ENCODE measurements at regions not wholly inside any gene's neighbourhood (a gene's known extent, or its start where the extent isn't known, plus 50 kb on each side); places are given as distances from the start of the nearest gene placed in this dataset.

DNA sequence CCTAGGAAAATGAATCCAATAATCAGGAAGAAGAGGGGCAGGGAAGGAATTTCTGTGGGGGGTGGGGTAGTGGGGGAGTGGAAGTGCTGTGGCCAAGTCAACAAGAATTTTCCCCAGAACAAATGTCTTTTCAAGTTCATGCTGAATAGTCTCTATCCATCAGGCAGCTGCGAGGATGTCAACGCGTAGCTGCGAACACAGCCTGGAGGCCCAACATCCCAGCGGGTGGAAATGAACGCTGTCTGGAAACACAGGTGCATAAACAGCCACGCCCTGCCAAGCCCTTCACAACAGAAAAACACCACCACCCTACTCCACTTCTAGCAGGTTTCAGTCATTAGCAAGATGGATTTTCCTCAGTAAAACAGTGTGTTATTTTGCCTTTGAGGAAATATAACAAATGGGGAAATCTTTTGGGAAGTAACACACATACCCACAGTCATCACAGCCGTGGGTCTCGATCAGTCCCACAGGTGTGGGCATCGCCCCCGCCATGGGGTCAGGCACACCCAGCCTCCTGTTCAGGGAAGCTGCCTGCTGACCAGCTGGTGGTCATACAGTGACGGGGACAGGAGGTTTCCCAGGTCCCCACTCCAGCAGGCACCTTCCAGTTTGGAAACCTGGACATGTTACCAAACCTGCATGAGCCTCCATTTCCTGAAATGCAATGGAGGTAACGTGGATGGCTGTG lies 112.1 kb upstream of the THBS2 start:
- dilution Hi-C loops (cut with MboI; ENCODE audit: extremely low pct_ligation_motif_present, low sequenced_read_pairs): no loop called here
- Histone ChIP-seq H3K27me3 (ENCODE audit: control insufficient read depth, extremely low read depth, insufficient read depth, low read length) (no peaks in the 10 kb centered on the region), H3K27ac (ENCODE audit: control insufficient read depth, insufficient read depth, low read length) (no peak overlapping the region), H3K9me1 (ENCODE audit: control insufficient read depth, extremely low read depth, insufficient read depth, low read length) (no peaks in the 10 kb centered on the region), H3K9ac (ENCODE audit: control insufficient read depth, extremely low read depth, insufficient read depth, low read length) (no peak overlapping the region), H4K20me1 (ENCODE audit: control insufficient read depth, extremely low read depth, insufficient read depth, low read length) (no peaks in the 10 kb centered on the region), H3K4me2 (ENCODE audit: control insufficient read depth, extremely low read depth, insufficient read depth, low read depth, low read length) (no peak overlapping the region), H3K9me3 (ENCODE audit: control insufficient read depth, low read depth, low read length) (no peaks in the 10 kb centered on the region), H3K4me3 (ENCODE audit: control insufficient read depth in 2 of 3, extremely low read depth in 1 of 3, insufficient read depth in 2 of 3, low read depth in 1 of 3, low read length in 3 of 3) (no peak overlapping the region), H3K36me3 (ENCODE audit: control insufficient read depth in 2 of 2, extremely low read depth in 1 of 2, insufficient read depth in 2 of 2, low read length in 2 of 2) (no peaks in the 10 kb centered on the region), H2AFZ (ENCODE audit: control insufficient read depth, low read length) (no peak overlapping the region), H3K4me1 (ENCODE audit: control insufficient read depth, extremely low read depth, insufficient read depth, low read length) (peaks cover 15% of the 10 kb centered on the region), H3K79me2 (ENCODE audit: control insufficient read depth, insufficient read depth, low read length) (no peaks in the 10 kb centered on the region)
- no peak for FAIRE-seq
- TF ChIP-seq, protein P1, sequence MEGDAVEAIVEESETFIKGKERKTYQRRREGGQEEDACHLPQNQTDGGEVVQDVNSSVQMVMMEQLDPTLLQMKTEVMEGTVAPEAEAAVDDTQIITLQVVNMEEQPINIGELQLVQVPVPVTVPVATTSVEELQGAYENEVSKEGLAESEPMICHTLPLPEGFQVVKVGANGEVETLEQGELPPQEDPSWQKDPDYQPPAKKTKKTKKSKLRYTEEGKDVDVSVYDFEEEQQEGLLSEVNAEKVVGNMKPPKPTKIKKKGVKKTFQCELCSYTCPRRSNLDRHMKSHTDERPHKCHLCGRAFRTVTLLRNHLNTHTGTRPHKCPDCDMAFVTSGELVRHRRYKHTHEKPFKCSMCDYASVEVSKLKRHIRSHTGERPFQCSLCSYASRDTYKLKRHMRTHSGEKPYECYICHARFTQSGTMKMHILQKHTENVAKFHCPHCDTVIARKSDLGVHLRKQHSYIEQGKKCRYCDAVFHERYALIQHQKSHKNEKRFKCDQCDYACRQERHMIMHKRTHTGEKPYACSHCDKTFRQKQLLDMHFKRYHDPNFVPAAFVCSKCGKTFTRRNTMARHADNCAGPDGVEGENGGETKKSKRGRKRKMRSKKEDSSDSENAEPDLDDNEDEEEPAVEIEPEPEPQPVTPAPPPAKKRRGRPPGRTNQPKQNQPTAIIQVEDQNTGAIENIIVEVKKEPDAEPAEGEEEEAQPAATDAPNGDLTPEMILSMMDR (optimal IDR thresholded peaks at IDR 0.05 in 1 of 3, IDR thresholded peaks at IDR 0.05 in 1 of 3, conservative IDR thresholded peaks at IDR 0.05 in 1 of 3; ENCODE audit: extremely low read depth in 1 of 3, insufficient read depth in 2 of 3, low read length in 3 of 3): no peak
- TF ChIP-seq EZH2 (IDR thresholded peaks at IDR 0.05; ENCODE audit: low read length): no peak
- DNase-seq (ENCODE audit: low read depth, low spot score): no peak

DNA sequence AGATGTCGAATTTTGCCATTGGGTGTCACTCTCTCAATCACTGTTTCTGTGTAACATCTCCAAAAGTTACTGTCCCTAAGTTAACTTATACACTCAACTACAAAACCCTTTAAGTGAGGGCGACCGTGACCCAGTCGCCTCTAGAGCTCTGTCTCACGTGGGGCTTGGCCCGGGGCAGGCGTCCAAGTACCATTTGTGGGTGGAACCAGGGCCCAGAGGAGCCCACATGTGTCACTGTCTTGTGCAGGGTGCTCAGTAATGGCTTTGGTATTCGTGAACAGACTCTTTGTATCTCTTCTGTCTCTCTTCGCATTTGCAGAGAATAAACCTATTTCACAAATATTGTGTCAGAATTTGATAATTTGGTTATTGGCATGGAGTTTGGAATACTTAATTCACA lies 109.9 kb upstream of the THBS2 start:
- Histone ChIP-seq H3K9me1 (ENCODE audit: control insufficient read depth, extremely low read depth, insufficient read depth, low read length) (no peaks in the 10 kb centered on the region), H4K20me1 (ENCODE audit: control insufficient read depth, extremely low read depth, insufficient read depth, low read length) (no peaks in the 10 kb centered on the region), H3K36me3 (ENCODE audit: control insufficient read depth in 2 of 2, extremely low read depth in 1 of 2, insufficient read depth in 2 of 2, low read length in 2 of 2) (no peaks in the 10 kb centered on the region), H3K9ac (ENCODE audit: control insufficient read depth, extremely low read depth, insufficient read depth, low read length) (no peak overlapping the region), H2AFZ (ENCODE audit: control insufficient read depth, low read length) (no peak overlapping the region), H3K79me2 (ENCODE audit: control insufficient read depth, insufficient read depth, low read length) (no peaks in the 10 kb centered on the region), H3K27ac (ENCODE audit: control insufficient read depth, insufficient read depth, low read length) (no peak overlapping the region), H3K4me3 (ENCODE audit: control insufficient read depth in 2 of 3, extremely low read depth in 1 of 3, insufficient read depth in 2 of 3, low read depth in 1 of 3, low read length in 3 of 3) (no peak overlapping the region), H3K4me2 (ENCODE audit: control insufficient read depth, extremely low read depth, insufficient read depth, low read depth, low read length) (no peak overlapping the region), H3K4me1 (ENCODE audit: control insufficient read depth, extremely low read depth, insufficient read depth, low read length) (no peaks in the 10 kb centered on the region), H3K9me3 (ENCODE audit: control insufficient read depth, low read depth, low read length) (no peaks in the 10 kb centered on the region), H3K27me3 (ENCODE audit: control insufficient read depth, extremely low read depth, insufficient read depth, low read length) (no peaks in the 10 kb centered on the region)
- no peak for FAIRE-seq
- no peak for DNase-seq (ENCODE audit: low read depth, low spot score)
- TF ChIP-seq, protein P1 (optimal IDR thresholded peaks at IDR 0.05 in 1 of 3, IDR thresholded peaks at IDR 0.05 in 1 of 3, conservative IDR thresholded peaks at IDR 0.05 in 1 of 3; ENCODE audit: extremely low read depth in 1 of 3, insufficient read depth in 2 of 3, low read length in 3 of 3): no peak
- dilution Hi-C loops (cut with MboI; ENCODE audit: extremely low pct_ligation_motif_present, low sequenced_read_pairs): no loop called here

All from keratinocyte (primary cell).